ENCODE measurements at regions not wholly inside any gene's neighbourhood (a gene's known extent, or its start where the extent isn't known, plus 50 kb on each side); places are given as distances from the start of the nearest gene placed in this dataset.

GRCh38 chr3:124491098-124491497 lies 239.2 kb upstream of the UMPS start:
- H3K4me3 ChIP-seq (replicated peaks in 1 of 2; ENCODE audit: low read depth in 2 of 2, low read length in 2 of 2) = no peak overlapping the region
- no peak for DNase-seq (ENCODE audit: low read depth in 2 of 2)
- TF ChIP-seq, protein P1, sequence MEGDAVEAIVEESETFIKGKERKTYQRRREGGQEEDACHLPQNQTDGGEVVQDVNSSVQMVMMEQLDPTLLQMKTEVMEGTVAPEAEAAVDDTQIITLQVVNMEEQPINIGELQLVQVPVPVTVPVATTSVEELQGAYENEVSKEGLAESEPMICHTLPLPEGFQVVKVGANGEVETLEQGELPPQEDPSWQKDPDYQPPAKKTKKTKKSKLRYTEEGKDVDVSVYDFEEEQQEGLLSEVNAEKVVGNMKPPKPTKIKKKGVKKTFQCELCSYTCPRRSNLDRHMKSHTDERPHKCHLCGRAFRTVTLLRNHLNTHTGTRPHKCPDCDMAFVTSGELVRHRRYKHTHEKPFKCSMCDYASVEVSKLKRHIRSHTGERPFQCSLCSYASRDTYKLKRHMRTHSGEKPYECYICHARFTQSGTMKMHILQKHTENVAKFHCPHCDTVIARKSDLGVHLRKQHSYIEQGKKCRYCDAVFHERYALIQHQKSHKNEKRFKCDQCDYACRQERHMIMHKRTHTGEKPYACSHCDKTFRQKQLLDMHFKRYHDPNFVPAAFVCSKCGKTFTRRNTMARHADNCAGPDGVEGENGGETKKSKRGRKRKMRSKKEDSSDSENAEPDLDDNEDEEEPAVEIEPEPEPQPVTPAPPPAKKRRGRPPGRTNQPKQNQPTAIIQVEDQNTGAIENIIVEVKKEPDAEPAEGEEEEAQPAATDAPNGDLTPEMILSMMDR (IDR thresholded peaks at IDR 0.05; ENCODE audit: low read depth, low read length) = no peak

- DNase-seq (ENCODE audit: low read depth in 2 of 2) = no peak
- no peak overlapping the region for H3K4me3 ChIP-seq (replicated peaks in 1 of 2; ENCODE audit: low read depth in 2 of 2, low read length in 2 of 2)
- TF ChIP-seq, protein P1 (IDR thresholded peaks at IDR 0.05; ENCODE audit: low read depth, low read length) = no peak
Measured at GRCh38 chr3:124491875-124492274, 238.4 kb upstream of the UMPS start.

DNA sequence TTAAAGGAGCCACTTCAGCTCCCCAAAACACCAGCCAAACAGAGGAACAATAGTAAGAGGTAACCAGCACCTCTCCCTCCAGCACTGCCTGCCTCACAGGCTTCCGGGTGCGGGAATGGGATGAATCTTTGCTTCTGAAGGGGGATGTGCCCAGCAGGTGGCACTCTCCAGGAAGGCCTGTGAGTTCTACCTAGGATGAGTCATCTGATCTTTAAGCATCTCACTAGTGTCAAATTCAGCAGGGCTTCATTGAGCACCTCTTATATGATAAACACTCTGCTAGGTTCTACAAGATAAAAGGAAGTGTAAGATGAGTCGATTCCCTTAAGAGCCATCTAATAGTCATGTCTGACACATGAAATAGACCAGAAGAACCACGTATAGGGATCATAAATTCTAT lies 237.4 kb upstream of the UMPS start:
- H3K4me3 ChIP-seq (replicated peaks in 1 of 2; ENCODE audit: low read depth in 2 of 2, low read length in 2 of 2) = no peak overlapping the region
- DNase-seq (ENCODE audit: low read depth in 2 of 2) = peak; percentile 9 to 29
- TF ChIP-seq, protein P1 (IDR thresholded peaks at IDR 0.05; ENCODE audit: low read depth, low read length) = peak; percentile 22

- no peak for DNase-seq (ENCODE audit: low read depth in 2 of 2)
- no peak overlapping the region for H3K4me3 ChIP-seq (replicated peaks in 1 of 2; ENCODE audit: low read depth in 2 of 2, low read length in 2 of 2)
- TF ChIP-seq, protein P1 (IDR thresholded peaks at IDR 0.05; ENCODE audit: low read depth, low read length) = no peak
Measured at GRCh38 chr3:124496061-124496460, 234.2 kb upstream of the UMPS start.

DNA sequence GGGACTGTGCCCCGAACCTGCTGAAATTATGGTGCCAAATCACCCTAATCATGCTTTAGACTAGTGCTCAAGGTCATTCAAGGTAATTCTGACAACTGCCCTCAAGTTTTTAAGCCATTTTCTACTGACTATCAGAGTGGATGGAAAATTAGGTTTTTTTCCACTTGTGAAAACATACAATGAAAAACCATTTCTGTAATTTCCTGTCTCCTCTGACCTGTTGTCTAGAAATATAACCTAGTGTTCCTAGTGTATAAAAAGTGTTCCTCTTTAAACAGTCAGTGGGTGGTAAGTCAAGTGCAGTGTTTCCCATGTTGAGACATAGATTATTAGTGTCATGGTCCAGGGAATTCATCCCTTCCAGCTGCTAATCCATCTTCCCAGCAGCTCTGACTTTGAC lies 232.8 kb upstream of the UMPS start:
- DNase-seq (ENCODE audit: low read depth in 2 of 2) = no peak

DNA sequence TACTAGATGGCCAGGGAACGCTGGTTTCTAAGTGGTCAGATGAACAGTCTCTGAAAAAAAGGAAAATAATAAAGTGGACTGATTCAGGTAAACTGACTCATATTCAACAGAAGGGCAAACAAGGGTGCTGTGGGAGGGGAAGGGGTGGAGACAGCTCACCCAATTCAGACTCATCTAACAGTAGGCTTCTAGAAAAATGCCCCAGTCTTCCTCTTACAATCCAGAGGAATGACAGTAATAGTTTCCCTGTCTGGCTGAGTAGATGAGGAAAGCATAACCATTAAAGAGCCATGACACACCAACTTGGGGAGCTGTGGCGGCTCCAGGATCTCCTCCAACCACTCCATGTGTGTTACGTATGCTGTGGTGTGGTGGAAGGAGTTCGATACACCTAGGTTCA lies 231.4 kb upstream of the UMPS start:
- TF ChIP-seq, protein P1 (IDR thresholded peaks at IDR 0.05; ENCODE audit: low read depth, low read length) = no peak
- DNase-seq (ENCODE audit: low read depth in 2 of 2) = no peak
- no peak overlapping the region for H3K4me3 ChIP-seq (replicated peaks in 1 of 2; ENCODE audit: low read depth in 2 of 2, low read length in 2 of 2)

More for the DNA sequence above, 232.8 kb upstream of the UMPS start:
- no peak overlapping the region for H3K4me3 ChIP-seq (replicated peaks in 1 of 2; ENCODE audit: low read depth in 2 of 2, low read length in 2 of 2)
- TF ChIP-seq, protein P1 (IDR thresholded peaks at IDR 0.05; ENCODE audit: low read depth, low read length) = no peak

DNA sequence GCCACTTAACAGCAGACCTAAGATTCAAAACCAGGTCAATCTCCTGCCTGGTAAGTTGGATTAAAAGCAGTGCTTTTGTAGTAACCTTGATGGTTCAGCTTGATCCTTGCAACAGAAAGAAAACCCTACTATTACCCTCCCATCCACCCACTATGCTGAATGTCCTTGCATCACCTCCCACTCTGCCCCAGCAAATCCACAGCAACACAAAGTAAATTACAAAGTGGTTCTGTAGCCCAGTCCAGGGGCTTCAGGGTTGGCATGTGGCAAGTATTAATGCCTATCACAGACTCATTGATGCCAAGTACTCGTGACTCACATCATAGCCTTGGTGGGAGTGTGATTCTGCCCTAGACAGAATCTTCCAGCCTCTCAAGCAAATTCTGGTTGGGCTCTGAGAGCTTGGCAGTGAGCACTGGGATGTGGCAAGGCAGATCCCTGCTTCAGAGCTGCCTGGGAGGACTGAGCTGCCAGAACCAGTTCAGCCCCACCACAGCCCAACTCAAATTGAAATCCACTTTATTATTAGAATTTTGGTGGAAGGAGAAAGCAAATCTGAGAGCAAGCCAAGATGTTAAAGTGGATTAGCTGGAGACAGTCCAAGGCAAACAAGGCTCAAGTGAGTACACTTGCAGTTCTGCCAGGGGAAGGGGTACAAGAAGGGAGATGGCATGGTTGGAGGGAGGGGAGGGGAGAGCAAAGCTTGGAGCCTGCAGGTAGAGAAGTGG lies 225.8 kb upstream of the UMPS start:
- DNase-seq (ENCODE audit: low read depth in 2 of 2) = peak; percentile 21 to 51
- H3K4me3 ChIP-seq (replicated peaks in 1 of 2; ENCODE audit: low read depth in 2 of 2, low read length in 2 of 2) = no peak overlapping the region
- TF ChIP-seq, protein P1 (IDR thresholded peaks at IDR 0.05; ENCODE audit: low read depth, low read length) = no peak
